GM12874 (cell line): ENCODE measurements at regions not wholly inside any gene's neighbourhood (a gene's known extent, or its start where the extent isn't known, plus 50 kb on each side); places are given as distances from the start of the nearest gene placed in this dataset.

Experiments used
- CTCF ChIP-seq: IDR thresholded peaks from 2 replicates; pipeline ENCODE4 v1.5.1; 2011; ENCODE audit warnings: low read depth, mild to moderate bottlenecking, control low read depth, low read length, moderate library complexity; ENCODE audit not compliant: insufficient read depth

GRCh38 chr3:103949693-103950092, 1417.0 kb upstream of the ALCAM start:
- no peak for TF ChIP-seq CTCF

- no peak for TF ChIP-seq CTCF
Measured at GRCh38 chr3:103950676-103951075, 1416.0 kb upstream of the ALCAM start.

- TF ChIP-seq CTCF: no peak
Measured at GRCh38 chr3:103953796-103954195, 1412.9 kb upstream of the ALCAM start.

GRCh38 chr3:103960819-103961218, 1405.9 kb upstream of the ALCAM start:
- TF ChIP-seq CTCF: no peak

GRCh38 chr3:103963599-103963998, 1403.1 kb upstream of the ALCAM start:
- no peak for TF ChIP-seq CTCF

GRCh38 chr3:103965764-103966163, 1400.9 kb upstream of the ALCAM start:
- no peak for TF ChIP-seq CTCF

- no peak for TF ChIP-seq CTCF
Measured at GRCh38 chr3:103966749-103967148, 1400.0 kb upstream of the ALCAM start.

- TF ChIP-seq CTCF: no peak
Measured at GRCh38 chr3:103968131-103968530, 1398.6 kb upstream of the ALCAM start.
